Urothelium cell line (cell line): ENCODE measurements at regions not wholly inside any gene's neighbourhood (a gene's known extent, or its start where the extent isn't known, plus 50 kb on each side); places are given as distances from the start of the nearest gene placed in this dataset.
"Not testable (repeated sequence)": the region's sequence is repeated elsewhere in the genome, so short reads cannot be mapped to it uniquely, and the experiment has no call there.

Experiments used
- DNase-seq: peaks from one replicate; pipeline ENCODE4 v3.0.0; 2011; ENCODE audit warnings: low spot score, mixed read lengths
- FAIRE-seq: peaks from 2 replicates; lab custom pipeline; 2011; peaks lifted over from hg19 to GRCh38; lab: Jason Lieb, UNC

- FAIRE-seq (no peak), DNase-seq (peak; percentile 92)
Measured at GRCh38 chr3:72661115-72661457, 187.2 kb downstream of the SHQ1 start.

GRCh38 chr3:72660270-72661114, 187.8 kb downstream of the SHQ1 start:
- DNase-seq (no peak), FAIRE-seq (no peak)

GRCh38 chr3:72659596-72659995, 188.6 kb downstream of the SHQ1 start:
- DNase-seq (no peak), FAIRE-seq (no peak)

- DNase-seq (no peak), FAIRE-seq (peak; percentile 68)
Measured at GRCh38 chr3:72659188-72659587, 189.1 kb downstream of the SHQ1 start.

- FAIRE-seq: no peak
- no peak for DNase-seq
Measured at GRCh38 chr3:72658466-72659100, 189.7 kb downstream of the SHQ1 start.

- no peak for FAIRE-seq
- peak; percentile 62 for DNase-seq
Measured at GRCh38 chr3:72657666-72658065, 190.6 kb downstream of the SHQ1 start.

GRCh38 chr3:72655723-72656122, 192.5 kb downstream of the SHQ1 start:
- FAIRE-seq: no peak
- no peak for DNase-seq

- no peak for FAIRE-seq
- DNase-seq: no peak
Measured at GRCh38 chr3:72655131-72655551, 193.1 kb downstream of the SHQ1 start.

- no peak for DNase-seq
- no peak for FAIRE-seq
Measured at GRCh38 chr3:72652395-72652794, 195.8 kb downstream of the SHQ1 start.

GRCh38 chr3:72651498-72651897, 196.7 kb downstream of the SHQ1 start:
- FAIRE-seq (peak; percentile 95), DNase-seq (no peak)

- FAIRE-seq (no peak), DNase-seq (no peak)
Measured at GRCh38 chr3:72646263-72646662, 202.0 kb downstream of the SHQ1 start.

- not testable (repeated sequence) for DNase-seq, FAIRE-seq
Measured at GRCh38 chr3:72643635-72644034, 204.6 kb downstream of the SHQ1 start.

- DNase-seq (no peak), FAIRE-seq (no peak)
Measured at GRCh38 chr3:72641684-72642083, 206.6 kb downstream of the SHQ1 start.

- DNase-seq (no peak), FAIRE-seq (no peak)
Measured at GRCh38 chr3:72641072-72641471, 207.2 kb downstream of the SHQ1 start.

- DNase-seq (no peak), FAIRE-seq (no peak)
Measured at GRCh38 chr3:72636969-72637597, 211.2 kb downstream of the SHQ1 start.

- no peak for FAIRE-seq
- no peak for DNase-seq
Measured at GRCh38 chr3:72635551-72635950, 212.7 kb downstream of the SHQ1 start.

- DNase-seq (no peak), FAIRE-seq (no peak)
Measured at GRCh38 chr3:72634128-72634527, 214.1 kb downstream of the SHQ1 start.

- DNase-seq (peak; percentile 18), FAIRE-seq (no peak)
Measured at GRCh38 chr3:72633534-72633933, 214.7 kb downstream of the SHQ1 start.

- FAIRE-seq (no peak), DNase-seq (peak; percentile 34)
Measured at GRCh38 chr3:72633121-72633520, 215.1 kb downstream of the SHQ1 start.

GRCh38 chr3:72632129-72632528, 216.1 kb downstream of the SHQ1 start:
- FAIRE-seq (no peak), DNase-seq (no peak)

- DNase-seq (no peak), FAIRE-seq (no peak)
Measured at GRCh38 chr3:72630969-72631344, 217.3 kb downstream of the SHQ1 start.
